SK-N-SH (cell line): ENCODE measurements at regions not wholly inside any gene's neighbourhood (a gene's known extent, or its start where the extent isn't known, plus 50 kb on each side); places are given as distances from the start of the nearest gene placed in this dataset.
A peak's percentile ranks its signal among the peaks of the same experiment; 100 is the strongest.

Experiments used
- CTCF ChIA-PET: fragments of 300-600, 350-600 bp; formaldehyde crosslinking; extraction: SDS; loops from one replicate; lab custom pipeline; 2021; lab: Yijun Ruan, JAX
- POLR2A ChIA-PET: fragments of 350-600 bp; sonication (Branson Sonifier 250); formaldehyde crosslinking; extraction: SDS; loops from one replicate; lab custom pipeline; 2020; ENCODE audit warnings: antibody characterized with exemption, inconsistent platforms; lab: Yijun Ruan, JAX
- DNase-seq: peaks from one replicate; pipeline ENCODE4 v3.0.0; 2012
- H2AFZ ChIP-seq: fragments of 200-600 bp; sonication (generic); 2 replicates; pipeline ENCODE4 v1.8.1; 2016; ENCODE audit warnings: antibody characterized with exemption, mild to moderate bottlenecking, low read depth
- H3F3A ChIP-seq: fragments of 200-600 bp; sonication (generic); replicated peaks from 2 replicates; pipeline ENCODE3; 2016; ENCODE audit warnings: antibody characterized with exemption, mild to moderate bottlenecking; ENCODE audit not compliant: insufficient read depth
- H3K27ac ChIP-seq, 2 experiments: fragments of 200-500 bp in 1 of 2; fragments of 200-600 bp in 1 of 2; sonication (Bioruptor generic) in 1 of 2; sonication (generic), shearing (Covaris generic) in 1 of 2; 2 replicates each; pipeline versions ENCODE4 v1.5.1 to v1.6.1; 2014 to 2016; ENCODE audit warnings: low read depth in 2 of 2, inconsistent platforms in 1 of 2, low read length in 1 of 2, mild to moderate bottlenecking in 1 of 2, mixed read lengths in 1 of 2
- H3K27me3 ChIP-seq: fragments of 200-600 bp; sonication (generic), shearing (Covaris generic); 2 replicates; pipeline ENCODE4 v1.6.1; 2016; ENCODE audit warnings: mixed run types; ENCODE audit not compliant: insufficient read depth
- H3K36me3 ChIP-seq, 2 experiments: fragments of 200-500 bp in 1 of 2; fragments of 200-600 bp in 1 of 2; sonication (Bioruptor generic) in 1 of 2; sonication (generic) in 1 of 2; replicated peaks in 1 of 2; 2 replicates each; pipeline versions ENCODE3 to v1.5.1; 2014 to 2016; ENCODE audit warnings: low read length in 1 of 2, mild to moderate bottlenecking in 1 of 2; ENCODE audit not compliant: insufficient read depth in 2 of 2, control insufficient read depth in 1 of 2
- H3K4me1 ChIP-seq, 2 experiments: fragments of 200-500 bp in 1 of 2; fragments of 200-600 bp in 1 of 2; sonication (Bioruptor generic) in 1 of 2; sonication (generic), shearing (Covaris generic) in 1 of 2; 2 replicates each; pipeline versions ENCODE4 v1.5.1 to v1.6.1; 2014 to 2016; ENCODE audit warnings: low read depth in 1 of 2, low read length in 1 of 2, mixed run types in 1 of 2; ENCODE audit not compliant: insufficient read depth in 2 of 2, control insufficient read depth in 1 of 2
- H3K4me2 ChIP-seq: fragments of 200-600 bp; sonication (generic), shearing (Covaris generic); 2 replicates; pipeline ENCODE4 v1.6.1; 2017; ENCODE audit warnings: mixed run types
- H3K4me3 ChIP-seq, 2 experiments: fragments of 200-500 bp in 1 of 2; fragments of 200-600 bp in 1 of 2; sonication (Bioruptor generic) in 1 of 2; sonication (generic), shearing (Covaris generic) in 1 of 2; 2 replicates each; pipeline versions ENCODE4 v1.5.1 to v1.8.1; 2014 to 2016; ENCODE audit warnings: low read depth in 2 of 2, inconsistent platforms in 1 of 2, low read length in 1 of 2, mild to moderate bottlenecking in 1 of 2, mixed read lengths in 1 of 2, moderate library complexity in 1 of 2
- H3K79me2 ChIP-seq: fragments of 200-600 bp; sonication (generic); 2 replicates; pipeline ENCODE4 v1.8.1; 2017; ENCODE audit warnings: mild to moderate bottlenecking; ENCODE audit not compliant: insufficient read depth
- H3K9ac ChIP-seq: fragments of 200-600 bp; sonication (generic); 2 replicates; pipeline ENCODE4 v1.6.1; 2017; ENCODE audit warnings: mixed run types
- H3K9me2 ChIP-seq: fragments of 200-600 bp; sonication (generic); 2 replicates; pipeline ENCODE4 v1.6.1; 2017; ENCODE audit warnings: mixed run types
- H3K9me3 ChIP-seq: fragments of 200-600 bp; sonication (generic); 2 replicates; pipeline ENCODE4 v1.6.1; 2017; ENCODE audit warnings: mixed run types, mild to moderate bottlenecking, moderate library complexity
- H4K20me1 ChIP-seq: fragments of 200-600 bp; sonication (generic); 2 replicates; pipeline ENCODE4 v1.6.1; 2017; ENCODE audit warnings: mild to moderate bottlenecking, mixed run types; ENCODE audit not compliant: insufficient read depth
- EZH2phosphoT487 ChIP-seq: fragments of 200-600 bp; sonication (generic); IDR thresholded peaks from 2 replicates; pipeline ENCODE4 v1.6.1; 2017; ENCODE audit warnings: low read depth, mixed run types, mild to moderate bottlenecking, antibody characterized with exemption, moderate library complexity, borderline replicate concordance
- FOSL2 ChIP-seq: IDR thresholded peaks from 2 replicates; pipeline ENCODE4 v1.4.0; 2012; ENCODE audit warnings: low read depth, mild to moderate bottlenecking, moderate library complexity, borderline replicate concordance
- GATA2 ChIP-seq: sonication (generic); formaldehyde crosslinking; IDR thresholded peaks from 2 replicates; pipeline ENCODE4 v1.5.0; 2020; ENCODE audit warnings: mild to moderate bottlenecking, missing genetic modification reagents
- JUND ChIP-seq: IDR thresholded peaks from 2 replicates; pipeline ENCODE4 v1.4.0; 2012
- MEF2A ChIP-seq: IDR thresholded peaks from 2 replicates; pipeline ENCODE4 v1.4.0; 2012; ENCODE audit warnings: low read depth, borderline replicate concordance
- MXI1 ChIP-seq: IDR thresholded peaks from 2 replicates; pipeline ENCODE4 v1.6.1; 2012; ENCODE audit warnings: mild to moderate bottlenecking, low read depth, low read length, improper control_type of control experiment
- PBX3 ChIP-seq: IDR thresholded peaks from 2 replicates; pipeline ENCODE4; 2012
- POLR2AphosphoS5 ChIP-seq: IDR thresholded peaks from 2 replicates; pipeline ENCODE4 v1.6.1; 2012; ENCODE audit warnings: low read depth, low read length
- RAD21 ChIP-seq: IDR thresholded peaks from 2 replicates; pipeline ENCODE4 v1.6.1; 2012; ENCODE audit warnings: mild to moderate bottlenecking, low read length
- REST ChIP-seq: IDR thresholded peaks from 2 replicates; pipeline ENCODE4 v1.6.1; 2012; ENCODE audit warnings: mild to moderate bottlenecking, low read depth, low read length, moderate library complexity
- SMC3 ChIP-seq: IDR thresholded peaks from 2 replicates; pipeline ENCODE4 v1.6.1; 2012; ENCODE audit warnings: low read depth, low read length, improper control_type of control experiment
- TCF12 ChIP-seq: IDR thresholded peaks from 2 replicates; pipeline ENCODE4 v1.4.0; 2012
- TEAD4 ChIP-seq: IDR thresholded peaks from 2 replicates; pipeline ENCODE4 v1.4.0; 2012; ENCODE audit warnings: mild to moderate bottlenecking, borderline replicate concordance; ENCODE audit not compliant: insufficient read depth
- YY1 ChIP-seq: IDR thresholded peaks from 2 replicates; pipeline ENCODE4 v1.4.0; 2012; ENCODE audit warnings: low read depth, mild to moderate bottlenecking
- WGBS: methylation state at CpG from one replicate; pipeline ENCODE4 v1.1.6; 2017; ENCODE audit warnings: low lambda C conversion rate; 5-methylcytosine and 5-hydroxymethylcytosine counted together

- TF ChIP-seq EZH2phosphoT487 = no peak
- TF ChIP-seq TEAD4 = no peak
- no peak for TF ChIP-seq JUND
- TF ChIP-seq SMC3 = no peak
- TF ChIP-seq MXI1 = no peak
- TF ChIP-seq TCF12 = no peak
- no peak for TF ChIP-seq RAD21
- TF ChIP-seq MEF2A = no peak
These were observed 90.2 kb downstream of the CPZ start (continued) for GRCh38 chr4:8682725-8683124.

- ChIA-PET CTCF (interaction anchor here (0.7 to 2.2 kb wide), 4 partner anchors 20 to 236 kb away, joined by 3 to 11 read pairs (median 3); no protein-coding TSS in a partner anchor), POLR2A (no interaction called here)
- WGBS = 8% methylated on average over 4 of the region's 4 CpGs
- Histone ChIP-seq H3K27ac (peak overlapping the region in 1 of 2 experiments; percentile 29; a peak in 1 of 4 replicates), H3K9ac (no peak overlapping the region), H3K4me1 (peaks cover 0 to 16% of the 10 kb centered on the region in 2 experiments; a peak in 1 of 4 replicates), H3K9me2 (no peaks in the 10 kb centered on the region), H4K20me1 (no peaks in the 10 kb centered on the region), H3F3A (no peaks in the 10 kb centered on the region), H3K4me3 (no peak overlapping the region), H3K36me3 (no peaks in the 10 kb centered on the region), H3K79me2 (no peaks in the 10 kb centered on the region), H2AFZ (no peak overlapping the region), H3K9me3 (no peaks in the 10 kb centered on the region), H3K27me3 (no peaks in the 10 kb centered on the region), H3K4me2 (no peak overlapping the region)
- DNase-seq = no peak
- no peak for TF ChIP-seq GATA2 (CRISPR knock-in tag)
- no peak for TF ChIP-seq EZH2phosphoT487
- TF ChIP-seq FOSL2 = no peak
- no peak for TF ChIP-seq PBX3
- no peak for TF ChIP-seq MXI1
- TF ChIP-seq YY1 = no peak
- no peak for TF ChIP-seq REST
- no peak for TF ChIP-seq POLR2AphosphoS5
These were observed 89.7 kb downstream of the CPZ start for GRCh38 chr4:8682296-8682695.
